ENCODE measurements at regions not wholly inside any gene's neighbourhood (a gene's known extent, or its start where the extent isn't known, plus 50 kb on each side); places are given as distances from the start of the nearest gene placed in this dataset.

DNA sequence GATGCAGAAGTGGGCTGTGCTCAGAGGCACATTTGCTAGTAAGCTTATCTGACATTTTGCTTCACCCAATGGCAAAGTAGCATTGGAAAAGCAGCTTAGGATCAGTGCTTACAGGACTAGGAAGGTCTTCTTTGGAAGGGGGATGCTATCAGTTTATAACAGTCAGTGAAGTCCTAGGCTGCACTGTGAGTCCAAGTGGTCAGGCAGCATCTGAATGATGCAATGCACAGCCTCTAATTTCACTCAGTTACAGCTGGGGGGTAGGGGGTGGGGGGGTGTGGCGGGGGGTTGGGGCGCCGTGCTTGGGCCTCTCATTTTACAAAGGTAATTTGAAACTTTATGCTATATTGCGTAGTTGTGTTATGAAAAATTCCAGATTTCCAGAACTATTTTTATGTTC lies 652.3 kb upstream of the MGMT start:
- TF ChIP-seq, protein P1, sequence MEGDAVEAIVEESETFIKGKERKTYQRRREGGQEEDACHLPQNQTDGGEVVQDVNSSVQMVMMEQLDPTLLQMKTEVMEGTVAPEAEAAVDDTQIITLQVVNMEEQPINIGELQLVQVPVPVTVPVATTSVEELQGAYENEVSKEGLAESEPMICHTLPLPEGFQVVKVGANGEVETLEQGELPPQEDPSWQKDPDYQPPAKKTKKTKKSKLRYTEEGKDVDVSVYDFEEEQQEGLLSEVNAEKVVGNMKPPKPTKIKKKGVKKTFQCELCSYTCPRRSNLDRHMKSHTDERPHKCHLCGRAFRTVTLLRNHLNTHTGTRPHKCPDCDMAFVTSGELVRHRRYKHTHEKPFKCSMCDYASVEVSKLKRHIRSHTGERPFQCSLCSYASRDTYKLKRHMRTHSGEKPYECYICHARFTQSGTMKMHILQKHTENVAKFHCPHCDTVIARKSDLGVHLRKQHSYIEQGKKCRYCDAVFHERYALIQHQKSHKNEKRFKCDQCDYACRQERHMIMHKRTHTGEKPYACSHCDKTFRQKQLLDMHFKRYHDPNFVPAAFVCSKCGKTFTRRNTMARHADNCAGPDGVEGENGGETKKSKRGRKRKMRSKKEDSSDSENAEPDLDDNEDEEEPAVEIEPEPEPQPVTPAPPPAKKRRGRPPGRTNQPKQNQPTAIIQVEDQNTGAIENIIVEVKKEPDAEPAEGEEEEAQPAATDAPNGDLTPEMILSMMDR (IDR thresholded peaks at IDR 0.05): no peak
- TF ChIP-seq EZH2phosphoT487 (IDR thresholded peaks at IDR 0.05) (no peak), EZH2 (IDR thresholded peaks at IDR 0.05) (no peak)
